HEK293T (cell line): ENCODE measurements at regions not wholly inside any gene's neighbourhood (a gene's known extent, or its start where the extent isn't known, plus 50 kb on each side); places are given as distances from the start of the nearest gene placed in this dataset.

Experiments used
- CTCF ChIA-PET: fragments of 350-600 bp; formaldehyde crosslinking; extraction: SDS; loops from one replicate; lab custom pipeline; 2021; ENCODE audit warnings: antibody characterized with exemption, inconsistent platforms; lab: Yijun Ruan, JAX
- POLR2A ChIA-PET: fragments of 350-600 bp; formaldehyde crosslinking; extraction: SDS; loops from one replicate; lab custom pipeline; 2020; ENCODE audit warnings: antibody characterized with exemption, inconsistent platforms; lab: Yijun Ruan, JAX
- DNase-seq: peaks from one replicate; pipeline ENCODE4 v3.0.0; 2012; ENCODE audit warnings: mixed read lengths; ENCODE audit errors: extremely low spot score
- ARNT ChIP-seq: fragments of 450-650 bp; IDR thresholded peaks from 2 replicates; pipeline ENCODE4 v1.6.1; 2017; ENCODE audit warnings: mild to moderate bottlenecking
- BHLHE40 ChIP-seq: fragments of 450-650 bp; IDR thresholded peaks from 2 replicates; pipeline ENCODE4 v1.6.1; 2016; ENCODE audit warnings: mild to moderate bottlenecking, moderate library complexity, borderline replicate concordance
- CTBP1 ChIP-seq: fragments of 450-650 bp; IDR thresholded peaks from 2 replicates; pipeline ENCODE4 v1.6.1; 2016; ENCODE audit warnings: borderline replicate concordance
- ELF4 ChIP-seq: fragments of 450-650 bp; IDR thresholded peaks from 2 replicates; pipeline ENCODE4 v1.6.1; 2017; ENCODE audit warnings: antibody characterized with exemption
- FOXA1 ChIP-seq: fragments of 450-650 bp; IDR thresholded peaks from 2 replicates; pipeline ENCODE4 v1.6.1; 2016; ENCODE audit warnings: mild to moderate bottlenecking
- FOXK2 ChIP-seq: fragments of 450-650 bp; IDR thresholded peaks from 2 replicates; pipeline ENCODE4 v1.6.1; 2016; ENCODE audit warnings: mild to moderate bottlenecking
- FOXM1 ChIP-seq: fragments of 450-650 bp; IDR thresholded peaks from 2 replicates; pipeline ENCODE4 v1.6.1; 2017; ENCODE audit warnings: mild to moderate bottlenecking, borderline replicate concordance
- HDGF ChIP-seq: fragments of 450-650 bp; IDR thresholded peaks from 2 replicates; pipeline ENCODE4 v1.6.1; 2017; ENCODE audit warnings: antibody characterized with exemption, borderline replicate concordance
- L3MBTL2 ChIP-seq: fragments of 450-650 bp; conservative IDR thresholded peaks from 2 replicates; pipeline ENCODE4 v1.6.1; 2016; ENCODE audit warnings: mild to moderate bottlenecking
- LEF1 ChIP-seq: fragments of 450-650 bp; IDR thresholded peaks from 2 replicates; pipeline ENCODE4 v1.6.1; 2017; ENCODE audit warnings: mild to moderate bottlenecking, borderline replicate concordance
- NFRKB ChIP-seq: fragments of 450-650 bp; IDR thresholded peaks from 2 replicates; pipeline ENCODE4 v1.6.1; 2016; ENCODE audit warnings: mild to moderate bottlenecking, moderate library complexity
- PKNOX1 ChIP-seq: fragments of 450-650 bp; IDR thresholded peaks from 2 replicates; pipeline ENCODE4 v1.6.1; 2016
- SP1 ChIP-seq: fragments of 450-650 bp; IDR thresholded peaks from 2 replicates; pipeline ENCODE4 v1.6.1; 2017
- SUZ12 ChIP-seq: fragments of 450-650 bp; IDR thresholded peaks from 2 replicates; pipeline ENCODE4 v1.6.1; 2016; ENCODE audit warnings: mild to moderate bottlenecking
- TARDBP ChIP-seq: fragments of 450-650 bp; IDR thresholded peaks from 2 replicates; pipeline ENCODE4 v1.6.1; 2016
- ZNF384 ChIP-seq: fragments of 450-650 bp; IDR thresholded peaks from 2 replicates; pipeline ENCODE4 v1.6.1; 2016

GRCh38 chr17:34161690-34162089 lies 93.4 kb upstream of the CCL2 start:
- DNase-seq = no peak
- no peak for TF ChIP-seq LEF1
- TF ChIP-seq FOXK2 = no peak
- TF ChIP-seq SP1 = no peak
- no peak for TF ChIP-seq L3MBTL2
- no peak for TF ChIP-seq NFRKB
- TF ChIP-seq TARDBP = no peak
- TF ChIP-seq FOXA1 = no peak
- TF ChIP-seq CTBP1 = no peak
- no peak for TF ChIP-seq HDGF
- TF ChIP-seq PKNOX1 = no peak
- no peak for TF ChIP-seq ZNF384
- no peak for TF ChIP-seq SUZ12
- TF ChIP-seq FOXM1 = no peak
- TF ChIP-seq ARNT = no peak
- TF ChIP-seq ELF4 = no peak
- ChIA-PET CTCF (interaction anchor here (1.2 kb wide), 1 partner anchor 9 kb away, joined by 9 read pairs; no protein-coding TSS in a partner anchor), POLR2A (no interaction called here)

GRCh38 chr17:34163123-34163522 lies 92.0 kb upstream of the CCL2 start:
- TF ChIP-seq ZNF384 = no peak
- TF ChIP-seq HDGF = no peak
- CTCF ChIA-PET = interaction anchor here (1.0 to 1.2 kb wide), 2 partner anchors 8 to 82 kb away, joined by 3 to 9 read pairs; no protein-coding TSS in a partner anchor
- POLR2A ChIA-PET = no interaction called here
- DNase-seq = no peak

- POLR2A ChIA-PET = no interaction called here
- TF ChIP-seq FOXK2 (no peak), ARNT (no peak), HDGF (no peak), NFRKB (no peak), PKNOX1 (no peak), SP1 (no peak), FOXM1 (no peak), ZNF384 (no peak), BHLHE40 (no peak), CTBP1 (no peak), ELF4 (no peak), L3MBTL2 (no peak), LEF1 (no peak), TARDBP (no peak), FOXA1 (no peak), SUZ12 (no peak)
- CTCF ChIA-PET = no interaction called here
- peak; percentile 9 for DNase-seq
Observed at GRCh38 chr17:34163646-34164045, 91.4 kb upstream of the CCL2 start.

GRCh38 chr17:34164837-34165236 lies 90.2 kb upstream of the CCL2 start:
- no peak for TF ChIP-seq PKNOX1
- no peak for TF ChIP-seq LEF1
- no peak for TF ChIP-seq FOXK2
- TF ChIP-seq ARNT = no peak
- TF ChIP-seq ELF4 = no peak
- no peak for TF ChIP-seq FOXM1
- no peak for TF ChIP-seq NFRKB
- TF ChIP-seq FOXA1 = no peak
- no peak for TF ChIP-seq ZNF384
- no peak for TF ChIP-seq L3MBTL2
- no peak for DNase-seq
- ChIA-PET POLR2A (no interaction called here), CTCF (no interaction called here)

GRCh38 chr17:34166352-34166751 lies 88.7 kb upstream of the CCL2 start:
- TF ChIP-seq NFRKB (no peak), FOXA1 (no peak), FOXK2 (no peak), ARNT (no peak), ZNF384 (no peak), SUZ12 (no peak), L3MBTL2 (no peak)
- CTCF ChIA-PET = no interaction called here
- no peak for DNase-seq
- POLR2A ChIA-PET = no interaction called here

GRCh38 chr17:34167354-34167753 lies 87.7 kb upstream of the CCL2 start:
- POLR2A ChIA-PET = no interaction called here
- CTCF ChIA-PET = interaction anchor here (1.0 kb wide), 1 partner anchor 194 kb away, joined by 3 read pairs; no protein-coding TSS in a partner anchor
- TF ChIP-seq ARNT = no peak
- TF ChIP-seq L3MBTL2 = no peak
- no peak for TF ChIP-seq ELF4
- TF ChIP-seq CTBP1 = no peak
- no peak for TF ChIP-seq NFRKB
- no peak for TF ChIP-seq FOXA1
- TF ChIP-seq PKNOX1 = peak; percentile 23; the same call in 1 of the 2 replicates
- TF ChIP-seq TARDBP = no peak
- DNase-seq = no peak
